Liver (tissue), 3 donors: ENCODE measurements at regions not wholly inside any gene's neighbourhood (a gene's known extent, or its start where the extent isn't known, plus 50 kb on each side); places are given as distances from the start of the nearest gene placed in this dataset. TPM values are rescaled to one million over a fixed set of nuclear protein-coding genes. Genes with fewer than 3 reads are reported as not detected.

Experiments
- FOXA1 ChIP-seq: IDR thresholded peaks from 2 replicates; pipeline ENCODE4 v1.6.1; 2016; ENCODE audit warnings: antibody characterized with exemption
- HNF4A ChIP-seq, 2 donors: conservative IDR thresholded peaks; 2 replicates each; pipeline ENCODE4 v1.6.1; 2016; ENCODE audit warnings: antibody characterized with exemption in 2 of 2, mild to moderate bottlenecking in 2 of 2
- REST ChIP-seq: IDR thresholded peaks from 2 replicates; pipeline ENCODE4 v1.6.1; 2016; ENCODE audit warnings: antibody characterized with exemption, mild to moderate bottlenecking
- SP1 ChIP-seq: IDR thresholded peaks from 2 replicates; pipeline ENCODE4 v1.6.1; 2018; ENCODE audit warnings: antibody characterized with exemption, mild to moderate bottlenecking
- small RNA-seq: library from RNA; depleted of rRNA; stranded (forward); fragments of <200 nt; gene quantifications from one replicate; pipeline ENCODE3, GENCODE V24; 2014
- donor health status: healthy.

GRCh38 chr4:56084851-56085250 lies 136.1 kb downstream of the CEP135 start (continued):
- no peak for TF ChIP-seq REST
- TF ChIP-seq FOXA1, result no peak
- no peak for TF ChIP-seq HNF4A (conservative IDR thresholded peaks at IDR 0.05)
- TF ChIP-seq SP1, result no peak

Small RNAs in the stretch of these regions (small RNA-seq; reads per million reads assigned to genes)
- not detected for gene RNA5SP161
